ENCODE measurements at regions not wholly inside any gene's neighbourhood (a gene's known extent, or its start where the extent isn't known, plus 50 kb on each side); places are given as distances from the start of the nearest gene placed in this dataset.

DNA sequence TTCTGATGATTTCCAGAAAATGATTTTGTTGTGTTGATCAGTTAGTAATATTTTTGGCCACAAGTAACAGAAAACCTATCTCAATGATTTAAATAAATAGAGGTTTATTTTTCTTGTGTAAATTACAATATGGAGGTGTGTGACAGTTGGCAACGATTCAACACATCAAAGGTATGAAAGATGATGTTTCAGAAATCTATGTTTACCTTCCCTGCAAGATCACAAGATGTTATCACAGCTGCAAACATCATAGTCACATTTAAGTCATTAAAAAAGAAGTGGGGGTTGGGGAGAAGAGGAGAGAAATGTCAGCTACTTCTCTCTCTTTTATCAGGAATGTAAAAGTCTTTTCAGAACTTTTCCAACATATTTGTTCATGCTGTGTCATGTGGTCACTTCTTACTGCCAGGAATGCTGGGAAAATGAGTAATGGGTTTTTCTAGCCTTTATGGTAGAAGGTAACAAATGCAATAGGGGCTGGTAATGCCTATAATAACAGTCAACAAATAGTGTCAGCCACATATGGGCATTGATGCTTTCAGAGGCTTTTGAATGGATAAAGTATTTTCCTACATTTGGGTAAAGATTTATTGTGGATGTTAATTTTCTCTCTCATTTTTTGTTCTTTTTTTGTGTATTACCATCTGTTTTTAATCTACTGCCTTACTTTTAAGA is 742.7 kb downstream of the TLE1 start:
- TF ChIP-seq, protein P1, sequence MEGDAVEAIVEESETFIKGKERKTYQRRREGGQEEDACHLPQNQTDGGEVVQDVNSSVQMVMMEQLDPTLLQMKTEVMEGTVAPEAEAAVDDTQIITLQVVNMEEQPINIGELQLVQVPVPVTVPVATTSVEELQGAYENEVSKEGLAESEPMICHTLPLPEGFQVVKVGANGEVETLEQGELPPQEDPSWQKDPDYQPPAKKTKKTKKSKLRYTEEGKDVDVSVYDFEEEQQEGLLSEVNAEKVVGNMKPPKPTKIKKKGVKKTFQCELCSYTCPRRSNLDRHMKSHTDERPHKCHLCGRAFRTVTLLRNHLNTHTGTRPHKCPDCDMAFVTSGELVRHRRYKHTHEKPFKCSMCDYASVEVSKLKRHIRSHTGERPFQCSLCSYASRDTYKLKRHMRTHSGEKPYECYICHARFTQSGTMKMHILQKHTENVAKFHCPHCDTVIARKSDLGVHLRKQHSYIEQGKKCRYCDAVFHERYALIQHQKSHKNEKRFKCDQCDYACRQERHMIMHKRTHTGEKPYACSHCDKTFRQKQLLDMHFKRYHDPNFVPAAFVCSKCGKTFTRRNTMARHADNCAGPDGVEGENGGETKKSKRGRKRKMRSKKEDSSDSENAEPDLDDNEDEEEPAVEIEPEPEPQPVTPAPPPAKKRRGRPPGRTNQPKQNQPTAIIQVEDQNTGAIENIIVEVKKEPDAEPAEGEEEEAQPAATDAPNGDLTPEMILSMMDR (IDR thresholded peaks at IDR 0.05; ENCODE audit: low read depth, low read length), result no peak
- no peak for TF ChIP-seq POLR2A (IDR thresholded peaks at IDR 0.05; ENCODE audit: extremely low read depth, insufficient read length)
- TF ChIP-seq MAX (IDR thresholded peaks at IDR 0.05; ENCODE audit: low read depth, low read length), result no peak
